Renal cortical epithelial cell (primary cell): ENCODE measurements at regions not wholly inside any gene's neighbourhood (a gene's known extent, or its start where the extent isn't known, plus 50 kb on each side); places are given as distances from the start of the nearest gene placed in this dataset.
"Not testable (repeated sequence)": the region's sequence is repeated elsewhere in the genome, so short reads cannot be mapped to it uniquely, and the experiment has no call there.

ENCODE experiments used
- DNase-seq: peaks from one replicate; pipeline ENCODE4 v3.0.0-alpha.2; 2011; ENCODE audit warnings: low read depth

GRCh38 chr15:62409466-62409865 lies 244.4 kb upstream of the C2CD4B start:
- DNase-seq = no peak

GRCh38 chr15:62412686-62413085 lies 247.6 kb upstream of the C2CD4B start:
- DNase-seq = no peak

GRCh38 chr15:62413153-62413552 lies 248.1 kb upstream of the C2CD4B start:
- DNase-seq = no peak

GRCh38 chr15:62413786-62414185 lies 248.7 kb upstream of the C2CD4B start:
- DNase-seq = no peak

GRCh38 chr15:62415498-62415897 lies 250.4 kb upstream of the C2CD4B start:
- DNase-seq = no peak

GRCh38 chr15:62416526-62416925 lies 251.4 kb upstream of the C2CD4B start:
- no peak for DNase-seq

- peak; percentile 41 for DNase-seq
Observed at GRCh38 chr15:62417439-62417838, 252.4 kb upstream of the C2CD4B start.

- DNase-seq = not testable (repeated sequence)
Observed at GRCh38 chr15:62418496-62418895, 253.4 kb upstream of the C2CD4B start.

- DNase-seq = no peak
Observed at GRCh38 chr15:62419192-62419591, 254.1 kb upstream of the C2CD4B start.

DNA sequence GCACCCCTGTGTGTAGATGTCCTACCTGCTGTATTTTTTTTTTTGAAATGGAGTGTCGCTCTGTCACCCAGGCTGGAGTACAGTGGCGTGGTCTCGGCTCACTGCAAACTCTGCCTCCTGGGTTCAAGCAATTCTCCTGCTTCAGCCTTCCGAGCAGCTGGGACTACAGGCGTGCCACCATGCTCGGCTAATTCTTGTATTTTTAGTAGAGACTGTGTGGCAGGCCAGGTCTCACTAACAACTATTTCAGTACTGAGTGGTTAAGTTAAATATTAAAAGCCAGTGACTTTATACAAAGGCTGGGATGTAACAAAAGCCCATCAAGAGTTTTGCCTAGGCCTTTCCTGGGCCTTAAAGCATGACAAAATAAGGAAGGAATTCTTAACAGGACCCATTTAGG lies 255.3 kb upstream of the C2CD4B start:
- DNase-seq = peak; percentile 94

GRCh38 chr15:62421289-62421688 lies 256.2 kb upstream of the C2CD4B start:
- DNase-seq = no peak

- DNase-seq = no peak
Observed at GRCh38 chr15:62426387-62426956, 261.4 kb upstream of the C2CD4B start.

- no peak for DNase-seq
Observed at GRCh38 chr15:62428259-62428658, 263.2 kb upstream of the C2CD4B start.

DNA sequence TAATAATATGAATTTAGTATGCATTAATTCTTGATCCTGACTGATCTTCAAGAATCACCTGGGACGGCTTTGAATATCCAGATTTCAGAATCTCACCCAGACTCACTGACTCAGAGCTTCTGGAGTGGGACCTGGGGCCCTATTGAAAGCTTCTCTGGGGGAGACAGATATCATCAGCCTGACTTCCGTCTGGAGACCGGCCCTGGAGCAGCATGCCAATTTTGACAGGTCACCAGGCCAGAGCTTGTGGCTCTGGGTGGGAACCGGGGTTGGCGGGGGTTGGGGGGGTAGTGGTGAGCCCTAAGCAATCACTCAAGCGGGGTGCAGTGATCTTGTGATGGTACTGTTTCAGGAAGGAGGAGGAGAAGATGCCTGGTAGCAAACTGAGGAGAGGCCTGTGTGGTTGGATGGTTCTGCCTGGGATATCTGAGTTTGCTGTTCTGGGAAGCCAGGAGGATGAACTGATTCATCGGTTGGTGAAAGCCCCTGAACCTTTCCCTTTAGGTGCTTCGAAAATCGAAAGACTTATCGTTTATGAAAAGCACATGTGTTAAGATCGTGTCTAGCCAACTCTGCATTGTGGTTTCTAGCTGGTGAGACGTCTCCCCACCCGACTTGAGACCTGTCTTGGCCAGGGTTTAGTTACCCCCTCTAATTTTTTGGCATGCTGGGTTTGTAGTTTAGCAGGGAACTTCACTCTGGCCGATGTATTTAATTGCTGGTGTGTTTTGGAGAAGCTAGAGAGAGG lies 263.9 kb upstream of the C2CD4B start:
- DNase-seq = no peak

GRCh38 chr15:62430056-62430455 lies 265.0 kb upstream of the C2CD4B start:
- no peak for DNase-seq

DNA sequence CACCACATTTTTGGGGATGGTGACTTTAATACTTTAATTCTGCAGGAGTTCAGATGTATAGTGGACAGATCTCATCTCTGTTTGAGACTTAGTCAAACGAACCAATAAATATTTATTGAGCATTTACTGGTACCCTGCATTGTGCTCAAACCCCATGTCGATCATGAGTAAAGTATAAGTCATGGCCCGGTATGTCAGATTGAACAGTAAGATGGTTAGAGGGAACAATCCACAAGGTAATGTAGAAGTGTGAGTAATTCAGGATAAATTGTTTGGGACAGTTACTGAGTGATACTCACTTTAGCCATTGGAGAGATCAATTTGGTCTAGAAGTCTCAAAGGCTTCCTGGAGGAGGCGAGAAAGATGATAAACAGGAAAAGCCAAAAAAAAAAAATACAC lies 265.5 kb upstream of the C2CD4B start:
- DNase-seq = no peak

- no peak for DNase-seq
Observed at GRCh38 chr15:62431008-62431797, 266.1 kb upstream of the C2CD4B start.

- no peak for DNase-seq
Observed at GRCh38 chr15:62431817-62432216, 266.7 kb upstream of the C2CD4B start.

GRCh38 chr15:62432702-62433398 lies 267.8 kb upstream of the C2CD4B start:
- DNase-seq = peak; percentile 52

- DNase-seq = no peak
Observed at GRCh38 chr15:62436235-62436634, 271.1 kb upstream of the C2CD4B start.

DNA sequence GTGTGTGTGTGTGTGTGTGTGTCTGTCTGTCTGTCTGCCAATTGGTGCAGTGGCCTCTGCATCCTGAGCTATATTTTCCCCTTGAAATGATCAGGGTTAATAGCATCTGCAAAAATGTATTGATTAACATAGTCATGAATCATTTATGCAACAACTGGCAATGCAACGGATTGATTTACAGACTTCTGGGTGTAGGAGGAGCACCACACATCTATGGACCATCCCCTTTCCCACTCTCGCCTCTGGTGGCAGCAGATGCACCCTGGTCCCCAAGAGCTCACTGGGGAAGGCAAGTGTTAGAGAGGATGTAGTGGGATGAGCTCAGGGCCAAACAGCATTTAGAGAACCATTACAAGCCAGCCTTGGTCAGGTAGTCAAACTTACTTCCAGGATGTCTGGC lies 272.7 kb upstream of the C2CD4B start:
- DNase-seq = no peak

DNA sequence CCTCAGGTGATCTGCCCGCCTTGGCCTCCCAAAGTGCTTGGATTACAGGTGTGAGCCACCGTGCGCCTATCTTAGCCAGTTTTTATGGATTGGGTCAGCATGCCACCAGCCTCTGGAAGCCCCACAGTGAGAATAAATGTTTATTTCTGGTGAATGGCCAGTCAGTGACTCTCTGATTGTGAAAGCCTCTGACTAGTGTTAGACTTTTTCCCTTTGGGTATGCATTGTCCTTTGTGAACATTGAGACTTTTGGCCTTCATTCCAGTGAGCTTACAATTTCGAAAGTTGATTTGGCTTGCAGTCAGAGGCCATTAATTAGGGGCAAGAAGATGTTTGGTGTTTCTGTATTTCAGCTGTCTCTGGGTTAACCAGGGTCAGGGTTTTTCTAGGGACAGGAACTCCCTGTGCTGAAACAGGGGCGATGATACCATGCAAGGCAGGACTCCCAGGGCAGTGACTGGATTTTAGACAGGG lies 274.5 kb upstream of the C2CD4B start:
- DNase-seq = peak; percentile 77
